Mammary epithelial cell (primary cell): ENCODE measurements at regions not wholly inside any gene's neighbourhood (a gene's known extent, or its start where the extent isn't known, plus 50 kb on each side); places are given as distances from the start of the nearest gene placed in this dataset.

Experiments
- EZH2 ChIP-seq: IDR thresholded peaks from 2 replicates; pipeline ENCODE4 v1.6.1; 2012; ENCODE audit warnings: low read length, inconsistent platforms, borderline replicate concordance
- TF ChIP-seq, protein P1 (sequence below), 2 donors: IDR thresholded peaks in 1 of 2; conservative IDR thresholded peaks in 1 of 2; 2 replicates each; pipeline ENCODE4 v1.5.1; 2011 to 2012; ENCODE audit warnings: inconsistent platforms in 2 of 2, low read length in 2 of 2, mild to moderate bottlenecking in 2 of 2, control low read depth in 1 of 2, low read depth in 1 of 2; ENCODE audit not compliant: insufficient read depth in 1 of 2; ENCODE audit errors: extremely low read depth in 1 of 2

GRCh38 chr13:99653526-99653925 lies 152.3 kb downstream of the TM9SF2 start:
- TF ChIP-seq EZH2: no peak
- TF ChIP-seq, protein P1, sequence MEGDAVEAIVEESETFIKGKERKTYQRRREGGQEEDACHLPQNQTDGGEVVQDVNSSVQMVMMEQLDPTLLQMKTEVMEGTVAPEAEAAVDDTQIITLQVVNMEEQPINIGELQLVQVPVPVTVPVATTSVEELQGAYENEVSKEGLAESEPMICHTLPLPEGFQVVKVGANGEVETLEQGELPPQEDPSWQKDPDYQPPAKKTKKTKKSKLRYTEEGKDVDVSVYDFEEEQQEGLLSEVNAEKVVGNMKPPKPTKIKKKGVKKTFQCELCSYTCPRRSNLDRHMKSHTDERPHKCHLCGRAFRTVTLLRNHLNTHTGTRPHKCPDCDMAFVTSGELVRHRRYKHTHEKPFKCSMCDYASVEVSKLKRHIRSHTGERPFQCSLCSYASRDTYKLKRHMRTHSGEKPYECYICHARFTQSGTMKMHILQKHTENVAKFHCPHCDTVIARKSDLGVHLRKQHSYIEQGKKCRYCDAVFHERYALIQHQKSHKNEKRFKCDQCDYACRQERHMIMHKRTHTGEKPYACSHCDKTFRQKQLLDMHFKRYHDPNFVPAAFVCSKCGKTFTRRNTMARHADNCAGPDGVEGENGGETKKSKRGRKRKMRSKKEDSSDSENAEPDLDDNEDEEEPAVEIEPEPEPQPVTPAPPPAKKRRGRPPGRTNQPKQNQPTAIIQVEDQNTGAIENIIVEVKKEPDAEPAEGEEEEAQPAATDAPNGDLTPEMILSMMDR (conservative IDR thresholded peaks at IDR 0.05 in 1 of 2, IDR thresholded peaks at IDR 0.05 in 1 of 2; ENCODE audit: extremely low read depth in 1 of 2, insufficient read depth in 1 of 2, low read depth in 1 of 2, low read length in 2 of 2): no peak
